Chondrocyte (in vitro differentiated cells): ENCODE measurements at regions not wholly inside any gene's neighbourhood (a gene's known extent, or its start where the extent isn't known, plus 50 kb on each side); places are given as distances from the start of the nearest gene placed in this dataset.

Experiments used
- DNase-seq: peaks from one replicate; pipeline ENCODE4 v3.0.0; 2021; ENCODE audit warnings: mixed read lengths, low spot score
- H3K27ac Mint-ChIP-seq: one replicate; pipeline ENCODE4 v1.8.0; 2021; ENCODE audit warnings: mild to moderate bottlenecking, moderate library complexity, mixed read lengths; ENCODE audit not compliant: unreplicated experiment
- H3K27me3 Mint-ChIP-seq: 2 replicates; pipeline ENCODE4 v1.8.0; 2021; ENCODE audit warnings: low read depth, mixed read lengths
- H3K36me3 Mint-ChIP-seq: 2 replicates; pipeline ENCODE4 v1.8.0; 2021; ENCODE audit warnings: low read depth, mixed read lengths
- H3K4me1 Mint-ChIP-seq: 2 replicates; pipeline ENCODE4 v1.8.0; 2021; ENCODE audit warnings: low read depth, mild to moderate bottlenecking, mixed read lengths
- H3K4me3 Mint-ChIP-seq: one replicate; pipeline ENCODE4 v1.8.0; 2021; ENCODE audit warnings: mild to moderate bottlenecking, moderate library complexity, mixed read lengths; ENCODE audit not compliant: unreplicated experiment
- H3K9me3 Mint-ChIP-seq: 2 replicates; pipeline ENCODE4 v1.8.0; 2021; ENCODE audit warnings: low read depth, mixed read lengths
- TF ChIP-seq, protein P1 (sequence below): fragments of 200-600 bp; sonication (generic); IDR thresholded peaks from 2 replicates; pipeline ENCODE4 v1.5.0; 2021; ENCODE audit warnings: antibody characterized with exemption, mild to moderate bottlenecking, moderate library complexity

DNA sequence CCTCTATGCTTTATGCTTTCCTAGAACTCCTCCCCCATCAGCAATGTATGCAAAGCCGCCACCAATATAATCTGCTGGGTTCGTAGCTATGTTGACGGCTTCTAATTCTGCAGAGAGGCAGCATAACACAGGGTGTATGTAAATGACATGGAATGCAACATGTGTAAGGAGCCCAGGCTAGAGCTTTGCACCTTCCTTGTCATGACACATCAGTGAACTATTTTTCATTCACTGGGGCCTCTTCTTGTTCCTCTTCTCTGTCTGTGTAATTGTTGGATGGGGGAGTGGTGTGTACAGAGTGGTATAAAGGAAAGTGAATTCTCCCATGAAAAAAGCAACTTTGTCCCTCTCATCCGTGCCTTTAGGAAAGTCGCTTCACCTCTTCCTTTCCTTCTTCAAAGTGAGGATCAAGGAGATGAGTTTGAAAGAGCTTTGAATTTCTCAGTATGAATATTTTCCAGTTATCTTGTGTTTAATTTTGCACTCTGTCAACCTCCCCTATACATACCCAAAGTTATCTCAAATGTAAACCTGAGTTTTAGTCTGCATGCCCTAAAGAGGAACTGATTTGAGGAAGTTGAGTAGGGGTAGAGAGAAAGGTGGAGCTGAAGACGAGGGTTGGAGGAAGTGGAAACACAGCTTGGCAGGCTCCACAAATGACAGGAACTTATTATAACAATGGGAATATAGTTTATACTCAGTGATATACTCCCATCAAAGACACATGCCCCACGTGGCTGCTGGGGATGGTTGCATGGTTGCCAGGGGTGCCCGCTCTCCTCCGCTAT lies 74.9 kb upstream of the ARL4C start:
- Mint-ChIP-seq H3K27ac (no peak overlapping the region), H3K36me3 (no peaks in the 10 kb centered on the region), H3K27me3 (no peaks in the 10 kb centered on the region), H3K4me1 (no peaks in the 10 kb centered on the region), H3K9me3 (no peaks in the 10 kb centered on the region), H3K4me3 (no peak overlapping the region)
- no peak for DNase-seq
- TF ChIP-seq, protein P1, sequence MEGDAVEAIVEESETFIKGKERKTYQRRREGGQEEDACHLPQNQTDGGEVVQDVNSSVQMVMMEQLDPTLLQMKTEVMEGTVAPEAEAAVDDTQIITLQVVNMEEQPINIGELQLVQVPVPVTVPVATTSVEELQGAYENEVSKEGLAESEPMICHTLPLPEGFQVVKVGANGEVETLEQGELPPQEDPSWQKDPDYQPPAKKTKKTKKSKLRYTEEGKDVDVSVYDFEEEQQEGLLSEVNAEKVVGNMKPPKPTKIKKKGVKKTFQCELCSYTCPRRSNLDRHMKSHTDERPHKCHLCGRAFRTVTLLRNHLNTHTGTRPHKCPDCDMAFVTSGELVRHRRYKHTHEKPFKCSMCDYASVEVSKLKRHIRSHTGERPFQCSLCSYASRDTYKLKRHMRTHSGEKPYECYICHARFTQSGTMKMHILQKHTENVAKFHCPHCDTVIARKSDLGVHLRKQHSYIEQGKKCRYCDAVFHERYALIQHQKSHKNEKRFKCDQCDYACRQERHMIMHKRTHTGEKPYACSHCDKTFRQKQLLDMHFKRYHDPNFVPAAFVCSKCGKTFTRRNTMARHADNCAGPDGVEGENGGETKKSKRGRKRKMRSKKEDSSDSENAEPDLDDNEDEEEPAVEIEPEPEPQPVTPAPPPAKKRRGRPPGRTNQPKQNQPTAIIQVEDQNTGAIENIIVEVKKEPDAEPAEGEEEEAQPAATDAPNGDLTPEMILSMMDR, result no peak

- Mint-ChIP-seq H3K9me3 (no peaks in the 10 kb centered on the region), H3K36me3 (no peaks in the 10 kb centered on the region), H3K4me3 (no peak overlapping the region), H3K4me1 (peaks cover under 1% of the 10 kb centered on the region), H3K27me3 (no peaks in the 10 kb centered on the region), H3K27ac (no peak overlapping the region)
- TF ChIP-seq, protein P1, result no peak
- no peak for DNase-seq
Observed at GRCh38 chr2:234570476-234570875, 73.6 kb upstream of the ARL4C start.

GRCh38 chr2:234569776-234570430 lies 73.0 kb upstream of the ARL4C start:
- Mint-ChIP-seq H3K36me3 (no peaks in the 10 kb centered on the region), H3K9me3 (no peaks in the 10 kb centered on the region), H3K4me1 (peaks cover 6% of the 10 kb centered on the region), H3K4me3 (no peak overlapping the region), H3K27ac (no peak overlapping the region), H3K27me3 (no peaks in the 10 kb centered on the region)
- TF ChIP-seq, protein P1, result no peak
- no peak for DNase-seq

- H3K27me3 Mint-ChIP-seq, result no peaks in the 10 kb centered on the region
Observed at GRCh38 chr2:234566622-234567021, 69.7 kb upstream of the ARL4C start.

DNA sequence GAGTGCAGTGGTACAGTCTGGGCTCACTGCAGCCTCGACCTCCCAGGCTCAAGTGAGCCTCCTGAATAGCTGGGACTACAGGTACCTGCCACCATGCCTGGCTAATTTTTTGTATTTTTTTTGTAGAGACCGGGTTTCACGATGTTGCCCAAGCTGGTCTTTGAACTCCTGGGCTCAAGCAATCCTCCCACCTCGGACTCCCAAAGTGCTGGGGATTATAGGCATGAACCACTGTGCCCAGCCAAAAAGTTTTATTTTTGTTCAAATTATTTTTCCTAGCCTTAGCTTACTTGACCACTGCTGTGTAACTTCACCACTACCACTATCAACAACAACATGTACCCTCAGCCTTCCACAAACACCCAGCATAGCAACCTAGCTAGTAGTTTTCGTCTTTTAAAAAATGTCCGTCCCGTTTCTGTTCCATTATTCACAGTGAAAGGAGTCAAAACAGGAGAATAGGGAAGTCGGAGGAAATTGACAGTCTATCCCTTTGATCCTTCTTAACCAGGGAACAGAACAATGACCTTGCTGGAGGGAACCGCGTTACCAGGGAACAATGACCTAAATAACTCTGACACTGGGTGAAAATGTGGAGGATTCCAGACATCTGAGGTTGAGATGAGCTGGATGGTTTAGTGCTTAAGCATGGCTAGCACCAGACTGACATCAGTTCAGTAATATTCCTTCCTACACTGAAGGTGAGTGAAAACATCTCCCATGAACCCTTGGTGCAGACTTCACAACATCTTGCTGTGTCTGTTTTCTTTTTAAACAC lies 69.2 kb upstream of the ARL4C start:
- Mint-ChIP-seq H3K27ac (no peak overlapping the region), H3K4me3 (no peak overlapping the region), H3K27me3 (no peaks in the 10 kb centered on the region), H3K4me1 (peaks cover 11% of the 10 kb centered on the region), H3K9me3 (no peaks in the 10 kb centered on the region), H3K36me3 (no peaks in the 10 kb centered on the region)
- DNase-seq, result no peak
- TF ChIP-seq, protein P1, result no peak

More at GRCh38 chr2:234566622-234567021, 69.7 kb upstream of the ARL4C start:
- DNase-seq, result no peak
- Mint-ChIP-seq H3K27ac (no peak overlapping the region), H3K9me3 (no peaks in the 10 kb centered on the region), H3K36me3 (no peaks in the 10 kb centered on the region), H3K4me3 (no peak overlapping the region), H3K4me1 (peaks cover 11% of the 10 kb centered on the region)
- TF ChIP-seq, protein P1, result no peak
